OCI-LY7 (cell line): ENCODE measurements at regions not wholly inside any gene's neighbourhood (a gene's known extent, or its start where the extent isn't known, plus 50 kb on each side); places are given as distances from the start of the nearest gene placed in this dataset.
"Not testable (repeated sequence)": the region's sequence is repeated elsewhere in the genome, so short reads cannot be mapped to it uniquely, and the experiment has no call there.

ENCODE experiments used
- CTCF ChIP-seq: fragments of 200-600 bp; sonication (generic); conservative IDR thresholded peaks from 2 replicates; pipeline ENCODE4 v1.5.1; 2014; ENCODE audit warnings: mild to moderate bottlenecking, antibody characterized with exemption, low read length, moderate library complexity, mixed read lengths
- EZH2phosphoT487 ChIP-seq: fragments of 200-600 bp; sonication (generic); IDR thresholded peaks from 2 replicates; pipeline ENCODE4 v1.6.1; 2018; ENCODE audit warnings: low read depth, borderline replicate concordance, mild to moderate bottlenecking, mixed run types, antibody characterized with exemption, low read length, moderate library complexity, mixed read lengths

GRCh38 chr6:863127-863526 lies 170.2 kb upstream of the EXOC2 start:
- not testable (repeated sequence) for TF ChIP-seq CTCF, EZH2phosphoT487
